ENCODE measurements at regions not wholly inside any gene's neighbourhood (a gene's known extent, or its start where the extent isn't known, plus 50 kb on each side); places are given as distances from the start of the nearest gene placed in this dataset.

- BruUV-seq (replicated peaks): no TSS peak
- intact Hi-C loops (cut with micrococcal nuclease; ENCODE audit: unreplicated experiment): no loop called here
- H3K4me1 Mint-ChIP-seq (ENCODE audit: low read depth, unreplicated experiment): no peaks in the 10 kb centered on the region
These were observed 237.6 kb upstream of the STAC start for GRCh38 chr3:36142746-36143145.

GRCh38 chr3:36146404-36146803, 233.9 kb upstream of the STAC start:
- H3K4me1 ChIP-seq: peaks cover 11% of the 10 kb centered on the region; the same call in 1 of the 2 replicates
- no peaks in the 10 kb centered on the region for H3K36me3 ChIP-seq (ENCODE audit: control insufficient read depth, insufficient read depth, low read length)

More at GRCh38 chr3:36142746-36143145, 237.6 kb upstream of the STAC start:
- no peak overlapping the region for H3K4me3 ChIP-seq (ENCODE audit: low read depth, low read length)
- H3K27ac Mint-ChIP-seq (ENCODE audit: unreplicated experiment): no peak overlapping the region
- no peaks in the 10 kb centered on the region for H3K27me3 ChIP-seq (replicated peaks; ENCODE audit: control insufficient read depth, insufficient read depth, low read length)
- H3K27me3 Mint-ChIP-seq (ENCODE audit: insufficient read depth, unreplicated experiment): no peaks in the 10 kb centered on the region
- H3K4me1 ChIP-seq: no peaks in the 10 kb centered on the region
- no peaks in the 10 kb centered on the region for H3K36me3 ChIP-seq (ENCODE audit: control insufficient read depth, insufficient read depth, low read length)
- no peaks in the 10 kb centered on the region for H3K9me3 ChIP-seq
- H3K36me3 Mint-ChIP-seq (ENCODE audit: insufficient read depth, unreplicated experiment): no peaks in the 10 kb centered on the region
- no peak for TF ChIP-seq CTCF (IDR thresholded peaks at IDR 0.05; ENCODE audit: insufficient read depth in 1 of 2, low read depth in 1 of 2, low read length in 1 of 2, severe bottlenecking in 1 of 2, unreplicated experiment in 1 of 2)
- DNase-seq: no peak
- ChIA-PET POLR2A (no interaction called here), CTCF (no interaction called here)
- no peak overlapping the region for H3K4me3 Mint-ChIP-seq (ENCODE audit: unreplicated experiment)
- H3K9me3 Mint-ChIP-seq (ENCODE audit: unreplicated experiment): no peaks in the 10 kb centered on the region

GRCh38 chr3:36147934-36148558, 232.3 kb upstream of the STAC start:
- H3K4me1 ChIP-seq: peaks cover 11% of the 10 kb centered on the region; the same call in 1 of the 2 replicates
- no peak overlapping the region for H3K4me3 ChIP-seq (ENCODE audit: low read depth, low read length)
- TF ChIP-seq CTCF (IDR thresholded peaks at IDR 0.05; ENCODE audit: insufficient read depth in 1 of 2, low read depth in 1 of 2, low read length in 1 of 2, severe bottlenecking in 1 of 2, unreplicated experiment in 1 of 2): no peak
- no peaks in the 10 kb centered on the region for H3K27me3 Mint-ChIP-seq (ENCODE audit: insufficient read depth, unreplicated experiment)
- H3K4me1 Mint-ChIP-seq (ENCODE audit: low read depth, unreplicated experiment): no peaks in the 10 kb centered on the region
- BruUV-seq (replicated peaks): no TSS peak
- POLR2A ChIA-PET: no interaction called here
- no peak for DNase-seq
- no peaks in the 10 kb centered on the region for H3K36me3 ChIP-seq (ENCODE audit: control insufficient read depth, insufficient read depth, low read length)
- H3K9me3 ChIP-seq: no peaks in the 10 kb centered on the region
- no peaks in the 10 kb centered on the region for H3K27me3 ChIP-seq (replicated peaks; ENCODE audit: control insufficient read depth, insufficient read depth, low read length)
- no peak overlapping the region for H3K27ac Mint-ChIP-seq (ENCODE audit: unreplicated experiment)
- intact Hi-C loops (cut with micrococcal nuclease; ENCODE audit: unreplicated experiment): no loop called here
- no peaks in the 10 kb centered on the region for H3K36me3 Mint-ChIP-seq (ENCODE audit: insufficient read depth, unreplicated experiment)
- CTCF ChIA-PET: interaction anchor here (0.7 kb wide), 1 partner anchor 14 kb away, joined by 4 read pairs; no protein-coding TSS in a partner anchor
- H3K4me3 Mint-ChIP-seq (ENCODE audit: unreplicated experiment): no peak overlapping the region
- H3K9me3 Mint-ChIP-seq (ENCODE audit: unreplicated experiment): no peaks in the 10 kb centered on the region

More at GRCh38 chr3:36146404-36146803, 233.9 kb upstream of the STAC start:
- no peak for TF ChIP-seq CTCF (IDR thresholded peaks at IDR 0.05; ENCODE audit: insufficient read depth in 1 of 2, low read depth in 1 of 2, low read length in 1 of 2, severe bottlenecking in 1 of 2, unreplicated experiment in 1 of 2)
- no peaks in the 10 kb centered on the region for H3K27me3 ChIP-seq (replicated peaks; ENCODE audit: control insufficient read depth, insufficient read depth, low read length)
- intact Hi-C loops (cut with micrococcal nuclease; ENCODE audit: unreplicated experiment): no loop called here
- ChIA-PET POLR2A (no interaction called here), CTCF (no interaction called here)
- Mint-ChIP-seq H3K4me1 (ENCODE audit: low read depth, unreplicated experiment) (no peaks in the 10 kb centered on the region), H3K36me3 (ENCODE audit: insufficient read depth, unreplicated experiment) (no peaks in the 10 kb centered on the region), H3K27ac (ENCODE audit: unreplicated experiment) (no peak overlapping the region), H3K27me3 (ENCODE audit: insufficient read depth, unreplicated experiment) (no peaks in the 10 kb centered on the region), H3K4me3 (ENCODE audit: unreplicated experiment) (no peak overlapping the region), H3K9me3 (ENCODE audit: unreplicated experiment) (no peaks in the 10 kb centered on the region)
- no TSS peak for BruUV-seq (replicated peaks)
- H3K4me3 ChIP-seq (ENCODE audit: low read depth, low read length): no peak overlapping the region
- no peaks in the 10 kb centered on the region for H3K9me3 ChIP-seq
- no peak for DNase-seq

Measured in Caco-2 (cell line).